Kidney epithelial cell (primary cell): ENCODE measurements at regions not wholly inside any gene's neighbourhood (a gene's known extent, or its start where the extent isn't known, plus 50 kb on each side); places are given as distances from the start of the nearest gene placed in this dataset.

Source experiments
- DNase-seq: peaks from one replicate; pipeline ENCODE4 v3.0.0-alpha.2; 2010; ENCODE audit warnings: low read depth
- H3K27me3 ChIP-seq: 2 replicates; pipeline ENCODE4 v1.6.0; 2011; ENCODE audit warnings: low read length; ENCODE audit not compliant: control insufficient read depth, insufficient read depth
- H3K36me3 ChIP-seq: 2 replicates; pipeline ENCODE4 v1.5.1; 2011; ENCODE audit warnings: low read length; ENCODE audit not compliant: control insufficient read depth, insufficient read depth
- H3K4me3 ChIP-seq: 2 replicates; pipeline ENCODE4 v1.5.1; 2011; ENCODE audit warnings: low read depth, mild to moderate bottlenecking, control low read depth, low read length
- TF ChIP-seq, protein P1 (sequence below): IDR thresholded peaks from 2 replicates; pipeline ENCODE4 v1.5.1; 2011; ENCODE audit warnings: mild to moderate bottlenecking, moderate library complexity, low read length, control low read depth, inconsistent platforms; ENCODE audit not compliant: insufficient read depth, poor library complexity, severe bottlenecking

DNA sequence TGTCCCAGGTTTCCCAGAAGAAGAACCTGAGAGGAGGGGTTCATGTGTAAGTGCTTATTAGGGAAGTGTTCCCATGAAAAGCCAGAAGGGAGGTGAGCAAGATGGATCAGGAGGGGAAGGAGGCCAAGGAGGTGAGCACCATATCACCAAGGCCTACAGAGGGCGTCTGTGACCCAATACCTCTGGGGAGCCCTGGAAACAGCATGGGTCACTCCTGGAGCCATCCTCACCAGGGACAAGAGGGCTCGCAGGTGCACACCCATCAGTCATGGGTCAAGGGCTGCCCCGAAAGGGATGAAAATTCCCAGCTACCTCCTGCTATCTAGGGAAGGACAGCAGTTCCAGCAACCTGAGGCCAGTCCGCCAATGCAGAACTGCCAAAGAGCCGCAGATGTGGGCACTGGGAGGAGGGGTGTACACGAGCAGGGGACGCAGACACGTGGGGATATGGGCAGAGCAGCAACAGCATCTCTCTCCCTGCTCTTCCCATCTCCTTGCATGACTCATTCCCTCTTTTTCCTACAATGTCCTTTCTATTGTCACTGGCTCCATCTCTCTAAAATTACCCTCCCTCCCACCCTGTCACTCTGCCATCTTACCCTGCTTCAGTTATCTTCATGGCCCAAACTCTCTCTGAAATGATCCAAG, 167.6 kb upstream of the FSTL4 start:
- no peak for DNase-seq
- Histone ChIP-seq H3K4me3 (no peak overlapping the region), H3K36me3 (no peaks in the 10 kb centered on the region), H3K27me3 (no peaks in the 10 kb centered on the region)
- TF ChIP-seq, protein P1, sequence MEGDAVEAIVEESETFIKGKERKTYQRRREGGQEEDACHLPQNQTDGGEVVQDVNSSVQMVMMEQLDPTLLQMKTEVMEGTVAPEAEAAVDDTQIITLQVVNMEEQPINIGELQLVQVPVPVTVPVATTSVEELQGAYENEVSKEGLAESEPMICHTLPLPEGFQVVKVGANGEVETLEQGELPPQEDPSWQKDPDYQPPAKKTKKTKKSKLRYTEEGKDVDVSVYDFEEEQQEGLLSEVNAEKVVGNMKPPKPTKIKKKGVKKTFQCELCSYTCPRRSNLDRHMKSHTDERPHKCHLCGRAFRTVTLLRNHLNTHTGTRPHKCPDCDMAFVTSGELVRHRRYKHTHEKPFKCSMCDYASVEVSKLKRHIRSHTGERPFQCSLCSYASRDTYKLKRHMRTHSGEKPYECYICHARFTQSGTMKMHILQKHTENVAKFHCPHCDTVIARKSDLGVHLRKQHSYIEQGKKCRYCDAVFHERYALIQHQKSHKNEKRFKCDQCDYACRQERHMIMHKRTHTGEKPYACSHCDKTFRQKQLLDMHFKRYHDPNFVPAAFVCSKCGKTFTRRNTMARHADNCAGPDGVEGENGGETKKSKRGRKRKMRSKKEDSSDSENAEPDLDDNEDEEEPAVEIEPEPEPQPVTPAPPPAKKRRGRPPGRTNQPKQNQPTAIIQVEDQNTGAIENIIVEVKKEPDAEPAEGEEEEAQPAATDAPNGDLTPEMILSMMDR: no peak

DNA sequence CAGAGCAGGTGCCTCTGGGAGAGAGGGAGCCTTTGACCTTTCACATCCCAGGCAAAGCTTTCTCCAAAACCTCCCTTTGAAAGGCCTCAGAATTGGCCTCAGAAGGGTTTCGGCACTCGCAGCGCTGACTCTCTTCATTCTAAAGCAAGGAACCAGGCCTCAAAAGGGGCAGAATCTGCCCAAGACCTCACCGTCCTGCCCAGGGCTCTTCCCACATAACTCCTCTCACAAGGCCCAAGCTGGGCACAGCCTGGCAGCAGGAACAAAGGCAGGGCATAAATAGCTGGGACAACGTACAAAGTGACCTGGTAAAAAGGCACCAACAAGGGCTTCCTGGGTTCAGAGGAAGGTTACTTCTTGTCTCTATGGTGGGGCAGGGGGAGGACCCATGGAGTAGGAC, 166.3 kb upstream of the FSTL4 start:
- DNase-seq: no peak
- Histone ChIP-seq H3K27me3 (no peaks in the 10 kb centered on the region), H3K4me3 (no peak overlapping the region), H3K36me3 (no peaks in the 10 kb centered on the region)
- TF ChIP-seq, protein P1: no peak

DNA sequence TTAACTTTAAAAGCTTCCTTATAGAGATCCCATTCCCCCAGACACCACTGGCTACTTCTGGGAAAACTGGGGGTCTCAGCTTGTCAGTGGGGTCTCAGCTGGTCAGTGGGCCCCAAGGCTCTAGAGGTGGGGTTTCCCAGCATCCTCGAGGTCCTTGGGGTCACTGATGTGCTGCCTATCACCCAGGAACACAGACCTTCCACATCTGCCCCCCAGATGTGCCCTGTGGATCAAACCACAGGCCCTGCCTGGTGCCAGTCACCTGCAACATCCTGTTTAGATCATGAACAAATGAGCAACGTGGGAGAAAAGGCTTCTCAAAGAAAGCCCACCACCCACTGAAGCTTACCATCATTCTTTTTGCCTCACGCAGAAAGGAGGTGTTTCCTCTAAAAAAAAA, 165.6 kb upstream of the FSTL4 start:
- DNase-seq: no peak
- TF ChIP-seq, protein P1: no peak
- no peaks in the 10 kb centered on the region for H3K36me3 ChIP-seq
- no peaks in the 10 kb centered on the region for H3K27me3 ChIP-seq
- H3K4me3 ChIP-seq: no peak overlapping the region

DNA sequence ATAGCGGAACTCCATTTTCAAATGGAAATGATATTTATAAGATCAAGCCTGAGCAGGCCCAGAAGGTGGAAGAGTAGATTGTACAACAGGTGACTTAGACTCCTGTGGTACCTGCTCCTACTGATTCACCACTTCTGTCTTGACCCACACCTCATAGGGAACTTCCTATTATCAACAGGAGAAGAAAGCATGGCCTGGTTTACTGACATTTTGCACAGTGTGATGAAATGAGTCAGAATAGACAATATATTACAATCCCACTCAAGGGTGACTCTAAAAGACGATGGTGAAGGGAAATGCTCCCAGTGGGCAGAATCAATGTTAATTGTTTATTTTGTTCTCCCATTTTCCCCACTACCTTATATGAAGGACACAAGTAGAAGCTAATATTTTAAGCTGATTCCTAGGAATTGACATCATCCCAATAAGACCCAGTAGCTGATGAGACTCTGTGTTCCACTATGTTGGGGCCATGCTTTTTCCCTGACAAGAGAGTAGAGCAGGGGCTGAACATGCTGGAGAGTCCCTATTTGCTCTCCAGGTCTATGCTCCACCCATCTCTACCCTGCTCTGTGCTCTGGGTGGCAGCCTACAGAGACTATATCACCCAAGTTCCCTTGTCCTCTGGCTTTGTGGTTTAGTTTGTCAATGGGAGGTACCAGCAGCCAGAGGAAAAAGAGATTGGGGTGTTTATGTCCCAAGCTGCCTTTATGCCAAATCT, 163.4 kb upstream of the FSTL4 start:
- Histone ChIP-seq H3K27me3 (no peaks in the 10 kb centered on the region), H3K36me3 (no peaks in the 10 kb centered on the region), H3K4me3 (no peak overlapping the region)
- no peak for DNase-seq
- TF ChIP-seq, protein P1: no peak

DNA sequence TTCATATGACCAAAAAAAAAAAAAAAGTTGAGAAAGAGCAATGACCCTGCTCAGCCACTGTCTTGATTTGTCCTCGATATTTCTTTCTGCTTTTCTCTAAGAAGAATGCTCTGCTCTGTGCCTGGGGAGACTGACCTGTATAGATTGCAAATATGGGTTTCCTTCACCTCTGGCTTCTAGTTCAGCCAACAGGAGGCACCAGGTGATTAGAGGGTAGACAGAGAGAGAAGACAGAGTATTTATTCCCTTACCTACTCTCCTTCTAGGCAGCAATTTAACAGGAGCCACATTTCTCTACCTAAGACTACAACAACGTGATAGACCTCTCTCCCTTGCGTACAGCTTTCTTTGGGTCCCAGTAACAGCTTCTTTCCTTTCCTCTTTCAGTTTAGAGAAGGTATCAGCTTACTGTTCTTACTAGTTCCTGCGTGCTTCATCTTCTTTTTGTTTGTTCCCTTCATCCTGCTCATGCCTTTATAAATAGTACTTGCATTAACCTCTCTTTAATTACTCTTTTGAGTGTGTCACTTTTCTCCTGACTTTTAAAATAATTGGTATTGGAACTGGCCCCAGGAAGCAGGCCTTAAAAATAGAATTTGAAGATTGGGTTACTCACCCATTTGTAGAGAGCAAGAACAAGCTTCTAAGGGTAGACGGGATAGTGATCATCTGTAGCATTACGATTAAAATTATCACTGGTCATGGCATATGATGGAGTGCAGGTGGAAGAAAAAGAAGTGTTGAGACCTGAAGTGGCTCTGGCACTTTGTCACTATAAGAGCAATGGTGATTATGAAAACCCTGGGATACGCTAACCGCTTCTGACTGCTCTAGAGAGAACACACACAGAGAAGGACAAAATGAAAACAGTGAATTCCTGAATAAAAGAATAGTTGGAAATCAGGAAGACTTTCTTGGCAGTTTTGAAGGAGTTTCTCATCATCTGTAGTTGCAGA, 161.2 kb upstream of the FSTL4 start:
- Histone ChIP-seq H3K27me3 (no peaks in the 10 kb centered on the region), H3K4me3 (no peak overlapping the region), H3K36me3 (no peaks in the 10 kb centered on the region)
- DNase-seq: no peak
- TF ChIP-seq, protein P1: no peak
